HG03139 (cell line): ENCODE measurements at regions not wholly inside any gene's neighbourhood (a gene's known extent, or its start where the extent isn't known, plus 50 kb on each side); places are given as distances from the start of the nearest gene placed in this dataset.

Experiments
- ATAC-seq: cut with Tn5 transposase; IDR thresholded peaks from one replicate; pipeline ENCODE4 v1.9.1; 2021; ENCODE audit not compliant: unreplicated experiment

DNA sequence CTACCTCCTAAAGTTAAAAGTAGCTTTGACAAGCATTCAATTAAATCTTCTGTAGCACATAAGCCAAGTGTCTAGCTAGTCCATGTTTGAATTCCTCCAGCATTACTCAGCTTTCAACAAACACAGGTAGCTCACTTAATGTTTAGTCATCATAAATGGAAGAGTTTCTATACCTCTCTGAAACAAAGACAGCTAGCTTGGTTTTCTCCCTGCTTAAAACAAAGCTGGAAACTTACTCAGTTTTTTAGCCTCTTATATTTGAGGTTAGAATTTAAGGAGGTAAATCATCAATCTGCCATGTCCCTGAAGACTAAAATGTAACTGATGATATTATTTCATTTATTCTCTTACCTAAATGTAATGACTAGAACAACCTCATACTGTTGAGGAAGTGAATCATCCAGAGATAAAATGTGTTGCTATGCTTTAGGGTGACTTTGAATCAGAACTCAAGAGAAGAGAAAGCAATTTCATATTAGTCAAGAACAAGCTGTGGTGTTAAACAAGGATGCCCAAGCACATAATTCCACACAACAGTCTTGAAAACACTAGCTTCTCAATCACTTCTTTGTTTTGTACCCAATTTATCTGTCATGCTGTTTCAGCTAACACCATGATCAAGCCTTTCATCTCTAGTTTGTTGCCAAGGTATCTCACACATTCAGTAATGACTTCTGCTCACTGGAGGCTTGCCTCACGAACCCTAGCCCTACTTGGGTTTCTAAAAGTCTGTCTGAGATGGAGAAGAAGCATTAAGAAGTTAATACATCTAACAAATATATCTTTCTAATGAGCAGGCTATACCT, 251.9 kb downstream of the EPM2A start:
- no peak for ATAC-seq

DNA sequence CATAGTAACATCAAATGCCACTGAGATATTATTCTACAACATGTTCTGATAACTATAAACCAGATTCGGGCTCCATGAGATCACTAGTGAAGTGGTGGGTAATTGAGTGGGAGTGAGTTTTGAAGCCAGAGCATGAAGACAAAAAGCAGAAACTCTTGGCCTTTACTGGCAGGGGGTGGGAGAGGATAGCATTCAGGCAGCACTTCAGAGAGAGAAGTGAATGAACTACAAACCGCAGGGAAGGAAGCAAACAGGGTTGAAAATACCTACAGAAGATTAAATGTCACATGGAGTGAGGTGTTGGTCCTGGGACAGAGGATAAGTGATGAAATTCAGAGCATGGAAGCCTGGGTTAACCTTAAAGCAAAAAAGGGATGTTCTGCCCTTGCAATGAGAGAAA, 250.0 kb downstream of the EPM2A start:
- no peak for ATAC-seq

DNA sequence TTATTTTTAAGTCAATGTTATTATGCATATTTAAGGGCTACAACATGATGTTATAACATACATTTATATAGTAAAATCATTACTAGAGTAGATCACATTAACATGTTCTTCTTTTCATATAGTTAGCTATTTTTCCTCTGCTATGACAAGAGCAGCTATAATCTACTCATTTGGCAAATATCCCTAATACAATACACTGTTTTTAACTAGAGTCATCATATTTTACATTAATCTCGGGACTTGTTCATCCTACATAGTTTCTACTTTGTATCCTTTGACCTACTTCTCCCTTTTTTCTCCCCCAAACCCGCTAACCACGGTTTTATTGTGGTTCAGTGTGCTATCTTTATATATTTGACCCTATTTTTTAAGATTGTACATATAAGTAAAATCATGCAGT, 249.0 kb downstream of the EPM2A start:
- ATAC-seq: no peak

DNA sequence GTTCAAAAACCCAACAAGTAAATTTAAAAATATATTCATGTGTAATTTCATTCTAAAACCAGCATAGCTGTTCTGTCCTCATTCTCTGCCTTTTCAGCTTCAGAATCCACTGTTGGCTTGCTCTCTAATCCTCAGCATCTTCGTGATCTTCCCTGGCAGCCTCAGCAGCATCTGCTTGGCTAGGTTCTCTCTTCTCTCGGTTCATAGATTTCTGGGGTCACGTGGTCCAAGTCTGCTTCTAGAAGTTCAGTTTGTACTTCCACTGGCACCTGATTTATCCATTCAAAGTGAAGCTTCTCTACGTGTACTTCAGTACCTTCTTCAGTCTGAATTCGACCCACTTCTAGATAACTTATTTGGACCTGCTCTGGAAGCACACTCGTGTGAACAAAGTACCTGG, 245.7 kb downstream of the EPM2A start:
- ATAC-seq: no peak

DNA sequence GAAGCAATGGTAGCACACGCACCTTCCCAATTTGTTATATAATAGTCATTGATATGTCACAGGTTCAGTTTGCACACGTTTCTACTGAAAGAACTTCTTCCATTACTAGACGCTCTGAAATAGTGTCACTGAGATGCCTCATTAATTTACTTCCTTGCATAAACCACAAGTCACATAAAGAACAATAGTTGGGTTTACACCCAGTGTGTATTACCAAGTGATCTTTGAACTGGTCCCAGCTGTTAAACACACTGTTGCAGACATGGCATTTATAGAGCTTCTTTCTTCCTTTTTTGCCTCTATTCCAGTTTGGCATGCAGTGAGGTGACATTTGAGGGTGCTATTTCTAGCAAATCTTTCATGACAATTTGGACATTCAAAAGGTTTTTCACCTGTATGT, 245.3 kb downstream of the EPM2A start:
- no peak for ATAC-seq

DNA sequence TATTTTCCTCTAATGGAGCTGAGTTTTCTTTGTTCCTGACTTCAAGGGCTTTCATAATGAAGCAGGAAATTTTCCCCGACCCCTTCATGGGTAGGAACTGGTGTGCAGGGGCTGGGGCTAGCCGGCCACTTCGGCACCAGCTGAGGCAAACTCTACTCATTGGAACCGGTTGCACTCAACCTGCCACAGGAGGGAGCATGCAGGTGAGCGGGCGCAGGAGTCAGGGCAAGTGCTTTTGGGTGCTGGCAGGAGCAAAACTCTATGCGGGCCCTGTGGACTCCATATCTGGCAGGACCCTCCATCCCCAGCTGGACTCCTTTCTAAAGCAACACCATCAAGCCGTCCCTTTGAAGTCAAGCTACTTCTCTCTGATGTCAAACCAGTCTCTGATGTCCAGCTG, 244.2 kb downstream of the EPM2A start:
- no peak for ATAC-seq

DNA sequence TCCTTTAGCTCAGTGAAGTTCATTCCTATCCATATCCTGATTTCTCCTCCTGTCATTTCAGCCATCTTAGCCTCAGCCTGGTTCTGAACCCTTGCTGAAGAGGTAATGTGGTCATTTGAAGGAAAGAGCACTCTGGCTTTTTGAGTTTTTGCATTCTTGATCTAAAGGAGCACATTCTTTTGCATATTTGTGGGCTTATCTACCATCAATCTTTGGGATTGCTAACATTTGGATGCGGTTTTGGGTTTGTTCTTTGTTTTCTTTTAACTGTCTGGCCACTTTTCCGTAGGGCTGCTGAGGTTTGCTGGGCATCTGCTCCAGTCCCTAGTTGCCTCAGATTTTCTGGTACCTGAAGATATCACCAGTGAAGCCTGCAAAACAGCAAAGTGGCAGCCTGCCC, 238.3 kb downstream of the EPM2A start:
- no peak for ATAC-seq

DNA sequence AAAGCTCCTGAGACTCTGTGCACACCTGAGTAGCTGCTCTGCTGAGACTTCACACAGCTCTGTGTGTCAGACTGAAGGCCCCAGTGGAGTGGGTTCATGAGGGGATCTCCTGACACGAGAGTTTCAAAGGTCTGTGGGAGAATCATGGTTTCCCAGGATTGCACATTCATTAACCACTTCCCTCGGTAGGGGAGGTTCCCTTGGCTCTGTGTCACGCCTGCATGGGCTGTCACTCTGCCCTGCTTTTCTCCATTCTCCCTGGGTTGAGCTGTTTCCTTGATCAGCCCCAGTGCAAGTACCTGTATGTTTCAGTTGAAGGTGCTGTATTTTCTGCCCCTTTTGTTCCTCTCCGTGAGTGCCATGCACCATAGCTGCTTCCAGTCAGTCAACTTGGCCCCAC, 236.9 kb downstream of the EPM2A start:
- no peak for ATAC-seq

DNA sequence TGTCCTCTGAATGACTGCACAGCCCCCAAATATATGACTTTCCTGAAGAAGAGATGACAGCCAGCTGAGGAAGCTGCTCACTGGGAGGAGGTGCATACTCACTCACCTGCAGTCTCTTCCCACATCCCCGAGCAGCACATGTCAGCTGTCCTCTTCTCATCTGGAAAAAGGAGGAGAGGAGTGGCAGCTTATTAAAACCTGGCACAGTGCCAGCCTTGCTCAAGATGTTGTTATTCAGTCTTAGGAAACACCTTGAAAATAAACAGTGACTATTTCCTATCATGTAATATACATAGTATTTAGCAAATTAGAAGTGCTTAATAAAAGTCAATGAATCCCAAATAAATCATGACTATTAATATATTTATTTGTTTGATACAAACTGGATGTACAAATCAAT, 232.9 kb downstream of the EPM2A start:
- no peak for ATAC-seq

DNA sequence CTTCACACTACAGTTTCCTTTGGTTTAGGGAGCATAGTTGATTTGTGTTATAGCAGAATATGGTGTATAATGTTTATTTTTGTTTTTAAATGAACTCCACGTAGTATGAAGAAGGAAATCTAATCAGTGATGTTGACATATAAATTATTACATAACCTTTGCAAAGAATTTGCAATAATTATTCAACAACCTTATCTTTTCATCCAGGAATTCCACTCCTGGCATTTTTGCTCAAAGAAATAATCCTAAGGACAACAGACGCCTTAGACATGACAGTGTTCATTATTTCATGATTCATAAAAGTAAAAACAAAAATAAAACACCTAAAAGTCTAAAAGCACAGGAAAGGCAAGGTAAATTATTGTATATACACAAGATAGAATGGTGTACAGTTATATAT, 229.2 kb downstream of the EPM2A start:
- ATAC-seq: no peak

DNA sequence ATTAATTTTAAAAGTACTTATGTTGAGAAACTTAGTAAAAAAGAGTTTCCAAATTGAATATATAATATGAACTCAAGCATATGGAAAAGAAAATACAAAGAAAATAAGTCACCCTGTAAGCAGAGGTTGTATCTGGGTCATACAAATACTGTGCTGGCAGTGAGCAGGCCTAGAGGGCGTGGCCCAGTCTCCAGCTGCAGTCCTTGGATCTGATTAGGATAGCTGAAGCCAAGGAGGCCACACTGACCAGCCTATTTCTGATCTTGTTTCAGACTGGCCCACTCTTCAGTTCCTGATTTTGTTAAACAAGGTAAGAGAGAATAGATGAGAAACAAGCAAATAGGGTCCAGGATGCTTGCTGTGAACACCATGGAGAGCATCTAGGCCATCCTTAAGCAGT, 228.8 kb downstream of the EPM2A start:
- no peak for ATAC-seq

DNA sequence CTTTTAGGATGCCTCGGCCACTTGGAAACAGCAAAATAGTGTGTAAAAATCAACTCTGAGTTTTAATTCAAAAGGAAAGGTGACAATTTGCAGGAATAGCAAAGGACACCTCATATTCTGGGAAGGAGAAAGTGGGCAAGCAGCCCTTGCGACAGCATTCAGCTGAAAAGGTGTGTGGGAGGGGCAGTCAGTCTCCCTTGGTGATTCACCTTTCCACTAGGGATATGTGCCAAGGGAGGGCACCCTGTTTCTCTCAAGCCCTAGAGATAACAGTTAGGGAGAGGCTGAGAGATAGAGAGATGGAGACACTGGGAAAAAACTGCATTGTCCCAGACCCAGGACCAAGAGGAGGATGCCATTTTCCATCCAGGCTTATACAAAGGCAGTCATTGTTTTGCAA, 228.1 kb downstream of the EPM2A start:
- no peak for ATAC-seq

DNA sequence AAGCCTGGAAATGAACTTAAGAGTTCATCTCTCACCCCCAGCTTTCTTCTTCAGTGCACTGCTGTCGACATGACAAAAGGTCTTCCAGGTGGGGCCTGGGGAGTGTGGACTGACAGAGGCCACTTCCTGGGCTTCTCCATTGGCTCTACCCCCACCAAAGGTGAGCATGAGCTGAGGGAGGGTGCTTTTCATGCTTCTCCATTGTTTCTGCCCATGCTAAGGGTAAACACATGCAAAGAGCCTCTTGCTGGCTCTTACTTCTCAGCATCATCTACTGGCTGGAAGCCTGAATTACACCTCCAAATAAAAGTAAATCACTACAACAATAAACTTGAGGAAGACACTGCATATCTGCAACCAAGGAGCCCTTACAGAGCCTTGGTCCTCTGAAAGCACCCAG, 227.2 kb downstream of the EPM2A start:
- ATAC-seq: no peak

DNA sequence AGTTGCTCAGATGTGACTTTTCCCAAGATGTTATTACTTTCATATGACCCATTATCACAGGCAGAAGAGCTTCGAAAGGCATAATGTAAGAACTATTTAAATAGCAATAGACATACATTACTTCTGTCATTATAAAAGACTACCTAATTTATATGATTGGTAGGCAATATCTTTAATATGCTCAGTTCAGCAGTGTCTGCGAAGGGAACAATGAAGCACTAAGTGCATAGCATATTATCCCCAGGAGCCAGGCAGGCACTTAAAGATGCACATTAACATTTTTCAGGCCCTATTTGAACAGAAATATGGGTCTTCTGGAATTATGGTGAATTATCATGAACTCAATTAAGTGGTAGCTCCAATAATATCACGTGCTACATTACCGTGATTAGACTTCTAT, 217.8 kb downstream of the EPM2A start:
- no peak for ATAC-seq

DNA sequence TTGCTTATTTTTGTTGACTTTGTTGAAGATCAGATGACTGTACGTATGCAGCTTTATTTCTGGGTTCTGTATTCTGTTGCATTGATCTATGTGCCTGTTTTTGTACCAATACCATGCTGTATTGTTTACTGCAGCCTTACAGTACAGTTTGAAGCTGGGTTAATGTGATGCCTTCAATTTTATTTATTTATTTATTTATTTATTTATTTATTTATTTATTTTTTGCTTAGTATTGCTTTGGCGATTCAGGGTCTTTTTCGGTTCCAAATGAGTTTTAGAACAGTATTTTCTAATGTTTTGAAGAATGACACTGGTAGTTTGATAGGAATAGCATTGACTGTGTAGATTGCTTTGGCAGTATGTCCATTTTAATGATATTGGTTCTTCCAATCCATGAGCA, 210.3 kb downstream of the EPM2A start:
- ATAC-seq: no peak

DNA sequence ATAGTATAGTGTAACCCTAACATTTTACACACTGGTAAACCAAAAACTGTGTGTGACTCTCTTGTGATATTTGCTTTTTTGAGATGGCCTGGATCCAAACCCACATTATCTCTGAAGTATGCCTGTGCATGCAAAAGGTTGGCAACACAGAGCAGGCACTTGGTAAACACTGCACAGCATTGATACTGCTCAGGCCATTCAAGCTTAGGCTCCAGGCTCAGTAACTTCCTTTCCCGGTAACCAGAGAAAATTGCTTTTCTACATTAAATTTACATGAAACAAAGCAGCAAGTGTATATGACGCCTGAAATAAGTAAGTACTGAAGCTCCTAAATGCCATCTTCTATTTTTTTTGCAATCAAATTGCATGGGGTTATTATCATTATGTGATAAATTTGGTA, 205.7 kb downstream of the EPM2A start:
- ATAC-seq: no peak

DNA sequence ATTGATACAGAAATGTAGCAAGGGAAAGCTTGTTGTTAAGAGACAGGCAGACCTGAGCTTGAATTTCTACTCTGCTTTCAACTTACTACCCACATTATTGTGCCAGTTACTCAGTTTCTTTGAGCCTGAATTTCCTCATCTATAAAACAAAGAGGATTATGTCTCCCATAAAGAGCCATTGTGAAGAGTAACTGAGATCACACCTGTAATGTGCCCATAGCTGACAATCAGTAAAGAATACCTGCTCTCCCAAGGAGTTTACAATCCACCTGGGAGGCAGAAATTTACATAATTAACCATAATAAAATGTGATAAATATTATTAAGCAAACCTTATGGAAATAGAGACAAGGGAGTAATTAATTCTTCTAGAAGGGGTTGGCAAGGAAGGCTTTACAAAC, 204.9 kb downstream of the EPM2A start:
- ATAC-seq: no peak

DNA sequence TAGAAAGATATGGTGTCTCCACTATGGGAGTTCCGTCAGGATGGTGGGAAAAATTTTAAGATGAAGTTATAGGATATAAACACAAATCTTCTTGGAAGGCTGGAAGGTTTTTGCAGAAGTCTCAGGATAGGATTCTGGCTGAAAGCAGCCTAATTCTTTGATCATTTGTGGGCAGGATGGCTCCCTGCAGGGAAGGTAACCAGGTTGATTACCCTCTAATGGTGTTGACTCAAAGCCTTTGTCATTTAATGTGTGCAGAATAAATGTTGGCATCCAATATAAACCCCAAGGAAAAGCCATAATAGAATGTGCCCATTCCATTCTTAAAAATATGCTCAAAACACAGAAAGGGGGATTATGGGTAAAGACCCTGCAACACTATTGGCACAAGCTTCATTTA, 204.3 kb downstream of the EPM2A start:
- no peak for ATAC-seq

DNA sequence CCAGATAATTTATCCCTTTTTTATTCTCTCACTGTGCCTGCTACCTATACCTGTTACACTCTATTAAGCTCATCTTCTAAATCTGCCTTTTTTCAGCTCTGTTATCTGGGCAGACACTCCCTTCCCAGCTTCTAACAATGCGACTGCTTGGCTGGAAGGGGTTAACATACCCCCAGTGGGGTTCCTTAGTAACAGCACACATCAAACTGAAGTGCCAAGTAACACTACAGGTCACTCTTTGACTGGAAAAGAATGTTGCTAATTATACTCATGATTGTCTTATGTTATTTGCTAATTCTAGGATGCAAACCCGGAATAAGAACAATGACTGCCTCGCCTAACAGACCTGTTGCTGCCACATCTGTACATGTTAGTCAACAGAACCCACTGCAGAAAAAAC, 203.5 kb downstream of the EPM2A start:
- no peak for ATAC-seq

DNA sequence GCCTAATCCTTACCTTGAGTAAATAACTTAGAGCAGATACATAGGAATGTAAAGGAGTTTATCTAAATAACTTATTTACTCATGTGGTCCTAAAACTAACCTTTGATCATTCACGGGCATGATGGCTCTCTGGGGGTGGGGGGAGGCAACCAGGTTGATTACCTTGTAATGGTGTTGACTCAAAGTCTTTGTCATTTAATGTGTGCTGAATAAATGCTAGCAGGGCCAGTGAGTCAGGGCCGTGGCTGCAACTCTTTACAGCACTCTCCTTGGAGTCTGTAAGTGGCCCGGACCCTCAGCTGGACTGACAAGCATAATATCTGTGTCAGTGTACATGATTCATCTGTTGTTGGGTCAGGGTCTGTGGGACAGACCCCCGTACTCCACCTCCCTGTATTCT, 203.0 kb downstream of the EPM2A start:
- no peak for ATAC-seq

DNA sequence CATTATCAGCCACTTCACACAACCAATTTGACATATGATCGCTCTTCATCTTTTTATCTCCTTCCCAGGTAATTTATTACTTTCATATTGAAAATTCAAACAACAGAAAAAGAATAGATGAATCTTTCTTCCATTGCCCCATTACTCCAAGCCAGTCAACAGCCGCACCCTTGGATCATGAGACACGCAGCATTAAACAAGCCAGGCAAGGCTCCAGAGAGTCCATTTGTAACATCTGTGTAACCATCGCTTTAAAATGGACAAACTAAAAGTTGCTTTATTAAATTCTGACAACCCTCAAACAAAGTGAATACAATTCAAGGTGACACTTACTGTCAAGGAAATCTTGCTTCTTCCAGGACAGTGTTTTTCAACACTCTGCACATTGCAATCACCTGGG, 200.3 kb downstream of the EPM2A start:
- ATAC-seq: no peak

DNA sequence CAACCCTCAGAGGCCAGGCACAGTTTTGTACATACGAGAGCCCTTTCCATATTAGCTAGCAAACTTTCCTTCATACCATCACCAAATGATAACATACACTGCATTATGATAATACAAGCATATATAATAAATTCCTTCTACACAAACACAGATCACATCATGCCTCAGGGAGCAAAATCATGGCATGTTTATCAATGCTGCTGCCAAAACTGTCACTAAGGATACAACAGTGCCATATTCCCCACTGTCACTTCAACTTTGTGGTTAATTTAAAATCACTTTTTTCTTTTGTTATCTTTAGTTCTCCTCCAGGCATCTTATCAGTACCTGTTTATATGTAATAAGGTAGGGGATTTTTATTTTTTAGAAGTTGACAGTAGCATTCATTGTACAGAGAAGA, 196.3 kb downstream of the EPM2A start:
- ATAC-seq: no peak

DNA sequence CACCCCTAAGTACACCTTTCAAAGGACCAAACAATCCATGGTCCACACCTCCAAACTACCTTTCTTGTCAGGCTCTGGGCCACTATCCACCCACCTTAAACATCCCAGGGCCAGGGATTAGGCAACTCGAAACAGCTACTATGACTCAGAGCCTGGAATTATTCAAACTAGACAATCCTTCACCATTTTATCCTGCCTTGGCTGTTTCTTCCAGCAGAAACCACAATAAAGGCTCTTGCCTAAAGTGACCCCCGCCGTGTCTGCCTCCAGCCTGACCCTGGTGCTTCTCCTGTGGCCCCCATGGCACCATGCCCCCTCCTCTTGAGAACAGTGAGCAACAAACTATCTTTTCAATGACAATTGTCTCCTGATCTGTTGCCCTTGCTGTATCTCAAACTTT, 195.5 kb downstream of the EPM2A start:
- ATAC-seq: no peak
